ENCODE measurements at regions not wholly inside any gene's neighbourhood (a gene's known extent, or its start where the extent isn't known, plus 50 kb on each side); places are given as distances from the start of the nearest gene placed in this dataset.

- Histone ChIP-seq H3K27ac (ENCODE audit: low read length) (no peak overlapping the region), H3K4me3 (ENCODE audit: low read length) (no peak overlapping the region)
These were observed 123.5 kb downstream of the MBD2 start for GRCh38 chr18:54100920-54101470.

GRCh38 chr18:54100466-54100865 is 124.0 kb downstream of the MBD2 start:
- Histone ChIP-seq H3K4me1 (ENCODE audit: low read length) (no peaks in the 10 kb centered on the region), H3K27me3 (ENCODE audit: low read depth, low read length) (no peaks in the 10 kb centered on the region), H3K4me3 (ENCODE audit: low read length) (no peak overlapping the region), H3K4me2 (ENCODE audit: low read length) (no peak overlapping the region), H3K36me3 (replicated peaks; ENCODE audit: low read depth, low read length) (no peaks in the 10 kb centered on the region), H3K79me2 (ENCODE audit: low read length) (no peaks in the 10 kb centered on the region), H3K9me3 (ENCODE audit: insufficient read depth, low read length) (no peaks in the 10 kb centered on the region), H3K9ac (ENCODE audit: low read length) (no peak overlapping the region), H3K27ac (ENCODE audit: low read length) (no peak overlapping the region), H4K20me1 (ENCODE audit: insufficient read depth, low read length) (no peaks in the 10 kb centered on the region), H2AFZ (ENCODE audit: low read depth, low read length) (no peak overlapping the region)
- TF ChIP-seq CTCF (IDR thresholded peaks at IDR 0.05; ENCODE audit: low read depth, low read length): no peak
- TF ChIP-seq EZH2phosphoT487 (IDR thresholded peaks at IDR 0.05; ENCODE audit: low read depth): no peak

More at GRCh38 chr18:54100920-54101470, 123.5 kb downstream of the MBD2 start:
- Histone ChIP-seq H3K4me2 (ENCODE audit: low read length) (no peak overlapping the region), H2AFZ (ENCODE audit: low read depth, low read length) (no peak overlapping the region), H3K9ac (ENCODE audit: low read length) (no peak overlapping the region), H3K79me2 (ENCODE audit: low read length) (no peaks in the 10 kb centered on the region), H3K36me3 (replicated peaks; ENCODE audit: low read depth, low read length) (no peaks in the 10 kb centered on the region), H3K27me3 (ENCODE audit: low read depth, low read length) (no peaks in the 10 kb centered on the region), H3K9me3 (ENCODE audit: insufficient read depth, low read length) (no peaks in the 10 kb centered on the region), H3K4me1 (ENCODE audit: low read length) (no peaks in the 10 kb centered on the region), H4K20me1 (ENCODE audit: insufficient read depth, low read length) (no peaks in the 10 kb centered on the region)
- no peak for TF ChIP-seq EZH2phosphoT487 (IDR thresholded peaks at IDR 0.05; ENCODE audit: low read depth)
- TF ChIP-seq CTCF (IDR thresholded peaks at IDR 0.05; ENCODE audit: low read depth, low read length): no peak

- no peak for TF ChIP-seq EZH2phosphoT487 (IDR thresholded peaks at IDR 0.05; ENCODE audit: low read depth)
- no peak for TF ChIP-seq CTCF (IDR thresholded peaks at IDR 0.05; ENCODE audit: low read depth, low read length)
- Histone ChIP-seq H3K36me3 (replicated peaks; ENCODE audit: low read depth, low read length) (no peaks in the 10 kb centered on the region), H3K9me3 (ENCODE audit: insufficient read depth, low read length) (no peaks in the 10 kb centered on the region), H3K27me3 (ENCODE audit: low read depth, low read length) (no peaks in the 10 kb centered on the region), H3K79me2 (ENCODE audit: low read length) (no peaks in the 10 kb centered on the region), H4K20me1 (ENCODE audit: insufficient read depth, low read length) (no peaks in the 10 kb centered on the region), H3K4me2 (ENCODE audit: low read length) (no peak overlapping the region), H3K27ac (ENCODE audit: low read length) (no peak overlapping the region), H3K4me1 (ENCODE audit: low read length) (no peaks in the 10 kb centered on the region), H2AFZ (ENCODE audit: low read depth, low read length) (no peak overlapping the region), H3K4me3 (ENCODE audit: low read length) (no peak overlapping the region), H3K9ac (ENCODE audit: low read length) (no peak overlapping the region)
These were observed 130.0 kb downstream of the MBD2 start for GRCh38 chr18:54094474-54094873.

GRCh38 chr18:54090856-54091255 is 133.6 kb downstream of the MBD2 start:
- Histone ChIP-seq H3K4me2 (ENCODE audit: low read length) (no peak overlapping the region), H3K27me3 (ENCODE audit: low read depth, low read length) (no peaks in the 10 kb centered on the region), H3K9ac (ENCODE audit: low read length) (no peak overlapping the region)

More at GRCh38 chr18:54090856-54091255, 133.6 kb downstream of the MBD2 start:
- Histone ChIP-seq H3K27ac (ENCODE audit: low read length) (no peak overlapping the region), H3K79me2 (ENCODE audit: low read length) (no peaks in the 10 kb centered on the region), H3K9me3 (ENCODE audit: insufficient read depth, low read length) (no peaks in the 10 kb centered on the region), H3K4me3 (ENCODE audit: low read length) (no peak overlapping the region), H3K36me3 (replicated peaks; ENCODE audit: low read depth, low read length) (no peaks in the 10 kb centered on the region), H2AFZ (ENCODE audit: low read depth, low read length) (no peak overlapping the region), H3K4me1 (ENCODE audit: low read length) (peaks cover 13% of the 10 kb centered on the region), H4K20me1 (ENCODE audit: insufficient read depth, low read length) (no peaks in the 10 kb centered on the region)
- TF ChIP-seq EZH2phosphoT487 (IDR thresholded peaks at IDR 0.05; ENCODE audit: low read depth): no peak
